Mesodermal cell (in vitro differentiated cells): ENCODE measurements at regions not wholly inside any gene's neighbourhood (a gene's known extent, or its start where the extent isn't known, plus 50 kb on each side); places are given as distances from the start of the nearest gene placed in this dataset.

ENCODE experiments used
- H3K27ac ChIP-seq: 2 replicates; pipeline ENCODE4 v1.7.0; 2013; ENCODE audit warnings: mild to moderate bottlenecking, low read depth, low read length, moderate library complexity; ENCODE audit not compliant: severe bottlenecking
- H3K36me3 ChIP-seq: 2 replicates; pipeline ENCODE4 v1.7.1; 2013; ENCODE audit warnings: mild to moderate bottlenecking, low read length, moderate library complexity; ENCODE audit not compliant: control insufficient read depth, insufficient read depth
- H3K4me1 ChIP-seq: one replicate; pipeline ENCODE4 v1.7.1; 2013; ENCODE audit warnings: mild to moderate bottlenecking, low read length; ENCODE audit not compliant: insufficient read depth, control insufficient read depth, poor library complexity, severe bottlenecking
- H3K4me3 ChIP-seq: 2 replicates; pipeline ENCODE4 v1.7.0; 2013; ENCODE audit warnings: low read length, control low read depth, mild to moderate bottlenecking; ENCODE audit not compliant: insufficient read depth, poor library complexity, severe bottlenecking; ENCODE audit errors: extremely low read depth
- H3K9me3 ChIP-seq: 2 replicates; pipeline ENCODE4 v1.7.1; 2013; ENCODE audit warnings: mild to moderate bottlenecking, low read length, moderate library complexity; ENCODE audit not compliant: control insufficient read depth
- WGBS, 2 experiments: methylation state at CpG; one replicate each; pipeline ENCODE4 v1.1.5; 2013; ENCODE audit warnings: missing lambda C conversion rate in 2 of 2; ENCODE audit not compliant: insufficient coverage in 2 of 2; 5-methylcytosine and 5-hydroxymethylcytosine counted together

GRCh38 chr1:39153684-39154083, 50.8 kb upstream of the MACF1 start:
- Histone ChIP-seq H3K27ac (peak overlapping the region; percentile 83), H3K36me3 (no peaks in the 10 kb centered on the region), H3K4me1 (peaks cover 69% of the 10 kb centered on the region), H3K4me3 (no peak overlapping the region), H3K9me3 (no peaks in the 10 kb centered on the region)
- 84 to 90% methylated on average over 2 of the region's 2 CpGs for WGBS, 2 experiments

- peak overlapping the region; percentile 83 for H3K27ac ChIP-seq
- peaks cover 75% of the 10 kb centered on the region for H3K4me1 ChIP-seq
- no peak overlapping the region for H3K4me3 ChIP-seq
- no peaks in the 10 kb centered on the region for H3K9me3 ChIP-seq
- no peaks in the 10 kb centered on the region for H3K36me3 ChIP-seq
- WGBS, 2 experiments, result 65 to 83% methylated on average over 5 to 6 of the region's 6 CpGs
Observed at GRCh38 chr1:39154553-39155421, 49.7 kb upstream of the MACF1 start.
